ENCODE measurements at regions not wholly inside any gene's neighbourhood (a gene's known extent, or its start where the extent isn't known, plus 50 kb on each side); places are given as distances from the start of the nearest gene placed in this dataset.

DNA sequence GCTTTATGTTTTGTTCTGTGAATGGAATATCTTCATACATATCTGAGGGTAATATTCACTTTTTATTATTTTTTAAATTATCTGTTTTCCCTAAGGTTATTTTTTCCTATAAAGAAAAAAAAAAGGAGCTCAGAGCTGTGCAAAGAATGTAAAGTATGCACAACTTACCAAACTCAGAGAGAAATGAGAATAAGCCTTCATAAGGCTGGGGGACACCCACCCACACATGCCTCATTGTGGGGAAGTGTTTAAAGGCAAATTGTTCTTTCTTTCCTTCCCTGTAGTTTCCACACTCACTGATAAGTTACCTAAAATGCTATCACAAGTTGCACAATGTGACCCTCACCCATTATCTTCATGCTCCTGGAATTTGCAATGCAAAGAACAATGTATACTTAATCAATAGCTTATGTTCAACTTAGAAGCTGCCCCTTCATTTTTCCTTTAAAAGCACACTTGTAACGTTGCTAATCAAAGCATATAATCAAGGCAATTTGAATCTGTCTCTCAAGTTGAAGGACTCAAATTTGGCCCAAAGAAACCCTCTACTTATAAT, 108.1 kb downstream of the GNAT3 start:
- Mint-ChIP-seq H3K4me1 (peaks cover 3% of the 10 kb centered on the region), H3K4me3 (no peak overlapping the region), H3K36me3 (ENCODE audit: low read depth) (no peaks in the 10 kb centered on the region), H3K9me3 (peaks cover 3% of the 10 kb centered on the region), H3K27me3 (ENCODE audit: low read depth) (no peaks in the 10 kb centered on the region), H3K27ac (ENCODE audit: unreplicated experiment) (no peak overlapping the region)
- no peak for DNase-seq (ENCODE audit: low read depth, low spot score)
- TF ChIP-seq, protein P1, sequence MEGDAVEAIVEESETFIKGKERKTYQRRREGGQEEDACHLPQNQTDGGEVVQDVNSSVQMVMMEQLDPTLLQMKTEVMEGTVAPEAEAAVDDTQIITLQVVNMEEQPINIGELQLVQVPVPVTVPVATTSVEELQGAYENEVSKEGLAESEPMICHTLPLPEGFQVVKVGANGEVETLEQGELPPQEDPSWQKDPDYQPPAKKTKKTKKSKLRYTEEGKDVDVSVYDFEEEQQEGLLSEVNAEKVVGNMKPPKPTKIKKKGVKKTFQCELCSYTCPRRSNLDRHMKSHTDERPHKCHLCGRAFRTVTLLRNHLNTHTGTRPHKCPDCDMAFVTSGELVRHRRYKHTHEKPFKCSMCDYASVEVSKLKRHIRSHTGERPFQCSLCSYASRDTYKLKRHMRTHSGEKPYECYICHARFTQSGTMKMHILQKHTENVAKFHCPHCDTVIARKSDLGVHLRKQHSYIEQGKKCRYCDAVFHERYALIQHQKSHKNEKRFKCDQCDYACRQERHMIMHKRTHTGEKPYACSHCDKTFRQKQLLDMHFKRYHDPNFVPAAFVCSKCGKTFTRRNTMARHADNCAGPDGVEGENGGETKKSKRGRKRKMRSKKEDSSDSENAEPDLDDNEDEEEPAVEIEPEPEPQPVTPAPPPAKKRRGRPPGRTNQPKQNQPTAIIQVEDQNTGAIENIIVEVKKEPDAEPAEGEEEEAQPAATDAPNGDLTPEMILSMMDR (conservative IDR thresholded peaks at IDR 0.05) = no peak

DNA sequence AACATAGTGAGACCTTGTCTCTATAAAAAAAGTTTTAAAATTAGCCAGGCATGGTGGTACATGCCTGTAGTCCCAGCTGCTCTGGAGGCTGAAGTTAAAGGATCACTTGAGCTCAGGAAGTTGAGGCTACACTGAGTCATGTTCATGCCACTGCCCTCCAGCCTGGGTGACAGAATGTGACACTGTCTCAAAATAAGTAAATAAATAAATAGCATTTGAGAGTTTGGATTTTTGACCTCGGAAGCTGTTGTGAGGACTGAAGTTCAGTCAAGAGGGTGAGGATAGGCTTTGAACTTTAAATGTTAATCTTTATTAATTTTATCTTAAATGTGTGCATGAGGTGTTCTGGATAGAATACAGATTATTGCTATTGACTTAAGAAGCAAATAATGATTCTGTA, 110.2 kb downstream of the GNAT3 start:
- H3K4me3 Mint-ChIP-seq = no peak overlapping the region
- no peaks in the 10 kb centered on the region for H3K9me3 Mint-ChIP-seq
- H3K27me3 Mint-ChIP-seq (ENCODE audit: low read depth) = no peaks in the 10 kb centered on the region
- DNase-seq (ENCODE audit: low read depth, low spot score) = no peak
- H3K36me3 Mint-ChIP-seq (ENCODE audit: low read depth) = no peaks in the 10 kb centered on the region
- H3K4me1 Mint-ChIP-seq = peaks cover 3% of the 10 kb centered on the region
- no peak overlapping the region for H3K27ac Mint-ChIP-seq (ENCODE audit: unreplicated experiment)
- TF ChIP-seq, protein P1 (conservative IDR thresholded peaks at IDR 0.05) = no peak

DNA sequence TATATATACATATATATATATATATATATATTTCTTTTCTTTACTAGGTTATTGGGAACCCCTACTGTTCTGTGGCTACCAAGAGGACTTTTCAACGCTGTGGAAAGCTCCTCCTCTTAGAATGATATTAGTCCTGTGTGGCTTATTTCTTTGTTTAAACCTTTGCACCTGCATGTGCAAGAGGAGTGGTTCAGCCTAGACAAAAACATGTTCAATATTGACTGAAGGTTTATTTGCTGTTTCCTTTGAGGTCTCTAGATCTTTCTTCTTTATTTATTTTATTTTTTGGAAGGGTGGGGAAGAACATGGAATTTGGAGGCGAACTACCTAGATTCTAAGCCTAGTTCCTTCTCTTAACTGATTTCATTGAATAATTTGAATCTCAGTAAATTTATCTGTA, 118.1 kb downstream of the GNAT3 start:
- no peaks in the 10 kb centered on the region for H3K4me1 Mint-ChIP-seq
- no peaks in the 10 kb centered on the region for H3K9me3 Mint-ChIP-seq
- no peak overlapping the region for H3K4me3 Mint-ChIP-seq
- no peaks in the 10 kb centered on the region for H3K36me3 Mint-ChIP-seq (ENCODE audit: low read depth)
- H3K27me3 Mint-ChIP-seq (ENCODE audit: low read depth) = no peaks in the 10 kb centered on the region
- no peak overlapping the region for H3K27ac Mint-ChIP-seq (ENCODE audit: unreplicated experiment)
- no peak for DNase-seq (ENCODE audit: low read depth, low spot score)
- TF ChIP-seq, protein P1 (conservative IDR thresholded peaks at IDR 0.05) = no peak

DNA sequence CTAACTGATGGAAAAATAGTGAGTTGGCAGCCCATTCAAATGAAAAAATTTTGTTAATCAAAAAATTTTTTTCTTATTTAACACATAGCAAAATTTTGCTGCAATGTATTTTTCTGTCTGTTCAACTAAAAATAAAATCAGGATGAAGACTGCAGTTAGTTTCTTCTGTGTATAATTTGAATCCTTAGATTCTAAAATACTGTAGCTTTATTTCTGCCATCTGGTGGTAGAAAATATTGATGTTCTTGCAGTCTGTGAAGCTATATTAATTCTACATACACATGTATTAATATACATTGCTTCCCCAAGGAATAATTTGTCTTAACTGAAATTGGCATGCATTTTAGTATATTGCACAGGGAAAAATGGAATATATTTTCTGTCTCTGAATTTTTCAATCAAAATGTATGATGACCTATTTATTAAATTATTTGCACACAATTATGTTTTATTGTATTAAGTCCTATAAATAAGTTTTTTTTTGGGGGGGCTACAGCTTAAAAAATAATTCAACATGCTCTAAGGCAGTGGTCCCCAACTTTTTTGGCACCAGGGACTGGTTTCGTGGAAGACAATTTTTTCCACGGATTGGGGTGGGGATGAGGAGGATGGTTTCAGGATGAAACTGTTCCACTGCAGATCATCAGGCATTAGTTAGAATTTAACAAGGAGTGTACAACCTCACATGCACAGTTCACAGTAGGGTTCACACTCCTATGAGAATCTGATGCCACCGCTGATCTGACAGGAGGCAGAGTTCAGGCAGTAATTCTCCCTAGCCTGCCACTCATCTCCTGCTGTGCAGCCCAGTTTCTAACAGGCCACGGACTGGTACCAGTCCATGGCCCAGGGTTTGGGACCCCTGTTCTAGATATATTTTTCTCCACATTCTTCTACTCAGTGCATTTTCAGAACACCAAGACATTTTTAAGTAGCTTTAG, 119.4 kb downstream of the GNAT3 start:
- no peak overlapping the region for H3K4me3 Mint-ChIP-seq
- no peaks in the 10 kb centered on the region for H3K36me3 Mint-ChIP-seq (ENCODE audit: low read depth)
- H3K27ac Mint-ChIP-seq (ENCODE audit: unreplicated experiment) = no peak overlapping the region
- no peaks in the 10 kb centered on the region for H3K27me3 Mint-ChIP-seq (ENCODE audit: low read depth)
- peaks cover 4% of the 10 kb centered on the region for H3K4me1 Mint-ChIP-seq
- TF ChIP-seq, protein P1 (conservative IDR thresholded peaks at IDR 0.05) = peak; percentile 73
- H3K9me3 Mint-ChIP-seq = no peaks in the 10 kb centered on the region
- DNase-seq (ENCODE audit: low read depth, low spot score) = no peak

DNA sequence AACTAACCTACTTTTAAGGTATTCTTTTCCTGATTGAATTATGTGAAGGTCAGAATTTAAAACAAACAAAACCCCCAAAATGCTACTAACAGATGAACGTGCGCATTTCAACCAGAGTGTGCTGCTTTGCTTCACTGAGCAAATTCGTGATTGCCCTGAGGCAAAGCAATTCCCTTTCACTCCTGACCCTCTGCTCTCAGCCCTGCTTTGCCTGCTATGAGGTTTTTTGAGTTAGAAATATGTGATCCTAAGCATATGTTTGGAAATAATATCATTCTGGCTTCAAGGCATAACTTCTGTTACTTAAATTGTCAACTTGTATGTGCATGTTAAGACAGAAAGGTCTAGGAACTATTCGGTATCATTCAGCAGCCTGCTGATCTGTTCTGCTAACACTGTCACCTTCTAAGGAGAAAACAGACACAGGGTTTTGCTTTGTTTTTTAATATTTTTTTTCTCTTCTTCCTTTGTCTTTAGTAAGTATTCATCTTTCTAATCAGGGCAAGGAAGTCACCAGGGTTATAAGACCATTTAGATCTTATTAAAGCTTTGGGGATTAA, 124.2 kb downstream of the GNAT3 start:
- H3K27ac Mint-ChIP-seq (ENCODE audit: unreplicated experiment) = no peak overlapping the region
- no peaks in the 10 kb centered on the region for H3K27me3 Mint-ChIP-seq (ENCODE audit: low read depth)
- TF ChIP-seq, protein P1 (conservative IDR thresholded peaks at IDR 0.05) = no peak
- DNase-seq (ENCODE audit: low read depth, low spot score) = peak; percentile 7
- H3K36me3 Mint-ChIP-seq (ENCODE audit: low read depth) = no peaks in the 10 kb centered on the region
- no peaks in the 10 kb centered on the region for H3K9me3 Mint-ChIP-seq
- H3K4me3 Mint-ChIP-seq = no peak overlapping the region
- peaks cover 9% of the 10 kb centered on the region for H3K4me1 Mint-ChIP-seq
